LoVo (cell line): ENCODE measurements at regions not wholly inside any gene's neighbourhood (a gene's known extent, or its start where the extent isn't known, plus 50 kb on each side); places are given as distances from the start of the nearest gene placed in this dataset.
A peak's percentile ranks its signal among the peaks of the same experiment; 100 is the strongest.

Source experiments
- DNase-seq: peaks from one replicate; pipeline ENCODE4 v3.0.0-alpha.2; 2016; ENCODE audit warnings: low spot score

- no peak for DNase-seq
These were observed 210.4 kb upstream of the FAR2 start for GRCh38 chr12:28938581-28939235.

GRCh38 chr12:28939427-28939826 lies 209.7 kb upstream of the FAR2 start:
- no peak for DNase-seq

GRCh38 chr12:28941248-28941647 lies 207.8 kb upstream of the FAR2 start:
- no peak for DNase-seq

GRCh38 chr12:28946361-28946760 lies 202.7 kb upstream of the FAR2 start:
- DNase-seq = no peak

GRCh38 chr12:28948685-28949084 lies 200.4 kb upstream of the FAR2 start:
- no peak for DNase-seq

- no peak for DNase-seq
These were observed 199.9 kb upstream of the FAR2 start for GRCh38 chr12:28949184-28949583.

GRCh38 chr12:28950049-28950448 lies 199.0 kb upstream of the FAR2 start:
- DNase-seq = no peak

- no peak for DNase-seq
These were observed 197.1 kb upstream of the FAR2 start for GRCh38 chr12:28951935-28952334.

- no peak for DNase-seq
These were observed 194.7 kb upstream of the FAR2 start for GRCh38 chr12:28954333-28954732.

GRCh38 chr12:28955491-28955890 lies 193.6 kb upstream of the FAR2 start:
- no peak for DNase-seq

- DNase-seq = no peak
These were observed 193.1 kb upstream of the FAR2 start for GRCh38 chr12:28955931-28956330.

GRCh38 chr12:28958553-28959195 lies 190.4 kb upstream of the FAR2 start:
- DNase-seq = no peak

- DNase-seq = no peak
These were observed 187.1 kb upstream of the FAR2 start for GRCh38 chr12:28961948-28962384.

GRCh38 chr12:28963554-28963953 lies 185.5 kb upstream of the FAR2 start:
- DNase-seq = no peak

GRCh38 chr12:28966046-28966780 lies 182.9 kb upstream of the FAR2 start:
- peak; percentile 28 for DNase-seq

- no peak for DNase-seq
These were observed 181.7 kb upstream of the FAR2 start for GRCh38 chr12:28967426-28967825.

- DNase-seq = no peak
These were observed 175.6 kb upstream of the FAR2 start for GRCh38 chr12:28973491-28973890.

GRCh38 chr12:28974166-28974565 lies 174.9 kb upstream of the FAR2 start:
- no peak for DNase-seq

- no peak for DNase-seq
These were observed 174.2 kb upstream of the FAR2 start for GRCh38 chr12:28974883-28975282.

- no peak for DNase-seq
These were observed 173.3 kb upstream of the FAR2 start for GRCh38 chr12:28975564-28976340.

- DNase-seq = no peak
These were observed 168.6 kb upstream of the FAR2 start for GRCh38 chr12:28980436-28980835.

- no peak for DNase-seq
These were observed 161.3 kb upstream of the FAR2 start for GRCh38 chr12:28987538-28988324.
